ENCODE measurements at regions not wholly inside any gene's neighbourhood (a gene's known extent, or its start where the extent isn't known, plus 50 kb on each side); places are given as distances from the start of the nearest gene placed in this dataset.

DNA sequence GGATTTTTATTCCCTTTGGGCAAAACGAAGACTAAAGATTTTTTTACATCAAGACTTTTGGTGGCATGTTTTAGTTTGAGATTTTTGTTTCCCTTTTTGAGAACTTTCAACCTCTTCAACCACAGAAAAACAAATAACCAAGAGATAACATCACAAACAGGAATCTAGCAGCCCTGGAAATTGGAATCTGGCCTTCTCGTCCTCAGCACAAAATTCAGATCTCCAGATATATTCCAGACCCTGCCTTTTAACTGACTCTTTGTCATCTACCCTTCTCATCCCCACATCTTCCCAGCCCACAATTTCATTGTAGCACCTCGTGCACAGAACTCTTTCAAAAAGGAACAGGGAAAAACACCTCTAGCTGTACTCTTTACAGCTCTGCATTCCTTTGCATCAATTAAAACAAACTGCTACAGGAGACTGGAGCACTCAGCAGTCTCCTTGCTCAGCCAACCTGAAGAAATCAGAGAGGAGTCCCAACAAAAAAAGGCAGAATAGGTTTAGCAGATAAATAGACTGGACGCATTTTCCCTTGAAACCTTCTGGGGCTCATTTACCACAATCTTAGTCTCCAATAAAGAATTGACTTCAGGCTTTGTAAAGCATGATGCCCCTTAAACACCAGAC, 251.0 kb downstream of the TTLL7 start:
- no peak for DNase-seq (ENCODE audit: low read depth)
- in situ Hi-C loops (cut with HindIII; ENCODE audit: low pct_unique_long_range_greater_than_20kb, low sequenced_read_pairs): no loop called here

DNA sequence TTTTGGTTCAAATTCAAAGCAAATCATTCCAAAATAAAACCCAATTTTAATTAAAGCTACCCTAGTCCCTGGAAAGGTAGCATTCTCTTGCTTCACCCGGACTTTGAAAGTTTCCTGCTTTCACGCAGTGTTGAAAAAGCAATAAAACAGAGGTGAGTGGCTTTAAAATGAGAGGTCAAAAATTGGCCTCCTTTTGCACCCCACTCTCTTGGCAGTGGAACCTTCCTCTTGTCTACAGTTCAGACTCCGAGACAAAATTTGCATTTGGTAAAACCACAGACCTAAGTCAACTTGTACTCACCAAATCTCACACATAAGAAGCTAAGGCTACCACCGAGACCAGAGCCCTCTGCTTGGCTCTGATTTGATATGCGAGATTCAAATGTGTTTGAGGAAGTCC, 252.7 kb downstream of the TTLL7 start:
- DNase-seq (ENCODE audit: low read depth): no peak
- in situ Hi-C loops (cut with HindIII; ENCODE audit: low pct_unique_long_range_greater_than_20kb, low sequenced_read_pairs): no loop called here

GRCh38 chr1:83742446-83742845, 256.5 kb downstream of the TTLL7 start:
- in situ Hi-C loops (cut with HindIII; ENCODE audit: low pct_unique_long_range_greater_than_20kb, low sequenced_read_pairs): no loop called here
- DNase-seq (ENCODE audit: low read depth): no peak

DNA sequence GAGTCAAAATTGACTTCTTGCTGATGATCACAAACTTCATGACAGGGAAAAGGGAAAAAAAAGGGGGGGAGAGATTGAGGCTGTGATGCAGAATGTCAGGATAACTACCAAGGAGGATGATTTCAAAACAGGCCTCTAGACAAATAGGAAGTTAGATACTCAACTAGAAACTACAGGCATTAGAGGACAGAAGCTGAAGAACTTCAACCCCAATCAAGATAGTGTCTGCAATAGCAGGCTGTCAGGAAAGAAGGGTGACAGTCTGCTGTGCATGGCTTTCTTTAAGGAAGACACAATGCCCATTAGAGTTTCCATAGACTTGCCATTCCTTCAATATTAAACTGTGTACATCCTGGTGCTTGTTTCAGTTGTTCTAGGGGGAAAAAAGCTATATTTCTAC, 257.2 kb downstream of the TTLL7 start:
- in situ Hi-C loops (cut with HindIII; ENCODE audit: low pct_unique_long_range_greater_than_20kb, low sequenced_read_pairs): no loop called here
- DNase-seq (ENCODE audit: low read depth): no peak

DNA sequence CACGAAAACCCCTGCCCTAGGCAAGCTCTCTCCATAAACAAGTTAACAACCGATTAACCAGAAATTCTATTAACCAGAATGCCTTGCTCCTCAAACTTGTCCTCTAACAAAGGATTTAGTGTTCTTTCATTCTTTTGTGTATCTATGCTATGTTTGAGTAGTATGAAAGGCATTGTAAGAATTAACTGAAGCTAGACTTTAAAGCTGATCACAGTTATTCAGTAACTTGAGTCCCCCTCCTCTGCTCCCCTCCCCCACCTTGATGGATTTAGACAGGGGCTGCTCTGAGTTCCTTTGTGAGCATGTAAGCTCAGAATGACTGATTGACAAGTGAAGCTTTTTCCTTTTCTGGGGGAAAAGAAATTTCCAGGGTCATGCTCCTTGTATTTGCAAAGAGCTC, 257.6 kb downstream of the TTLL7 start:
- no peak for DNase-seq (ENCODE audit: low read depth)
- in situ Hi-C loops (cut with HindIII; ENCODE audit: low pct_unique_long_range_greater_than_20kb, low sequenced_read_pairs): no loop called here

- in situ Hi-C loops (cut with HindIII; ENCODE audit: low pct_unique_long_range_greater_than_20kb, low sequenced_read_pairs): no loop called here
- DNase-seq (ENCODE audit: low read depth): no peak
Measured at GRCh38 chr1:83735526-83735925, 263.4 kb downstream of the TTLL7 start.

DNA sequence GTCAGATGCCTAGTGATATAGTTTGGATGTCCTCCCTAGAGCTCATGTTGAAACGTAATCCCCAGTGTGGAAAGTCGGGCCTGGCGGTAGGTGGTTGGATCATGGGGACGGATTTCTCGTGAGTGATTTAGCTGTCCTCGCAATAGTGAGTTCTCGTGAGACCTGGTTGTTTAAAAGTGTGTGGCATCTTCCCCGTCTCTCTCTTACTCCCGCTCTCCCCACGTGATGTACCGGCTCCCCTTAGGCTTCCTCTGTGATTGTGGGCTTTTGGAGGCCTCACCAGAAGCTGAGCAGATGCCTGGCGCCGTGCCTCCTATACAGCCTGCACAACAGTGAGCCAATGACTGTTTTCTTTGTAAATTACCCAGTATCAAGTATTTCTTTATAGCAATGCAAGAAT, 264.5 kb downstream of the TTLL7 start:
- in situ Hi-C loops (cut with HindIII; ENCODE audit: low pct_unique_long_range_greater_than_20kb, low sequenced_read_pairs): no loop called here
- no peak for DNase-seq (ENCODE audit: low read depth)

DNA sequence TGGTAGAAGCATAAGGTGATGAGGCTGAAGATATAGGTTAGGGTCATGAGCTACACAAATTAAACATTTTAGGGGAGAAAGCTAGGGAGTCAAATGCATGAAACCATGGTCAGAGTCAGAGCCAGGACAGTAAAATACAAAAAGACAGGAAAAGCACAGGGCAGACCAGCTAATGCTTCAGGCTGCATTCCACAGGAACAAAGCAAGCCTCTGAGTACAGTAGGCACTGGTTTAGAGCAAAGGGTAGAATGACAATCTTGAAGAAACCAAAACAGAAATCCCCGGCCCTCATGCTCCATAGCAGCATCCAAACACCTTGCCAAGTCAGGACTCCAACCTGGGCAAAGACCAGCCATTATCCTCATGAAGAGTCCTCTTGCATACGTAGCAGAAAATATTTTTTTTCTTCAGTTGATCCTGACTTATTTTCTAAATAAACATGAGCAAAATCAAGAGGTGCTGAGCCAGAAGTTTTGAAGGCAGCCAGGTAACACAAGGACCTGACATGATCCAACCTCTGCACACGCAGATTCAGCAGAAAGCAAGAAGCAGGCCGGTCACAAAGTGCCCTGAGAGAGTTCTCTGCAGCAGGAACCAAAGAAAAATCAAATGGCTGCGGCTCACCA, 273.1 kb downstream of the TTLL7 start:
- DNase-seq (ENCODE audit: low read depth): no peak
- in situ Hi-C loops (cut with HindIII; ENCODE audit: low pct_unique_long_range_greater_than_20kb, low sequenced_read_pairs): no loop called here

- no peak for DNase-seq (ENCODE audit: low read depth)
- in situ Hi-C loops (cut with HindIII; ENCODE audit: low pct_unique_long_range_greater_than_20kb, low sequenced_read_pairs): no loop called here
Measured at GRCh38 chr1:83718338-83718737, 280.6 kb downstream of the TTLL7 start.

DNA sequence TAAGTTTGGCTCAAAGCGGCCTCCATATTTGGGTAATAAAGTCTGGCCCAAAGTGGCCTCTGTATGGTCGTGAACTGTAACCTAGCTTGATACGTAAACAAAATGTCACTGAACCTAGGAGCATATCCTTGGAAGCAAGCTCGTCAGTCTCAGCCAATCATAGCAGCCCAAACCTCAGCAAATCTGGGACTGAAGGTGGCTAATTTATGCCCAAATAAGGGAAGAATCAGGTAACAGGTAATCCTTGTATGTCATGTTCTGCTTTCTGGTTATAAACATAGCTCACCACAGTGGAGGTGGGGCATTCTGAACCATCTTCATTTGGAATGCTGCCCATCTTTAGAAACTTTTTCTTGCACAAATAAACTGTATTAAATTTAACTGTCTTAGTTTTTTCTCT, 281.1 kb downstream of the TTLL7 start:
- in situ Hi-C loops (cut with HindIII; ENCODE audit: low pct_unique_long_range_greater_than_20kb, low sequenced_read_pairs): no loop called here
- no peak for DNase-seq (ENCODE audit: low read depth)

DNA sequence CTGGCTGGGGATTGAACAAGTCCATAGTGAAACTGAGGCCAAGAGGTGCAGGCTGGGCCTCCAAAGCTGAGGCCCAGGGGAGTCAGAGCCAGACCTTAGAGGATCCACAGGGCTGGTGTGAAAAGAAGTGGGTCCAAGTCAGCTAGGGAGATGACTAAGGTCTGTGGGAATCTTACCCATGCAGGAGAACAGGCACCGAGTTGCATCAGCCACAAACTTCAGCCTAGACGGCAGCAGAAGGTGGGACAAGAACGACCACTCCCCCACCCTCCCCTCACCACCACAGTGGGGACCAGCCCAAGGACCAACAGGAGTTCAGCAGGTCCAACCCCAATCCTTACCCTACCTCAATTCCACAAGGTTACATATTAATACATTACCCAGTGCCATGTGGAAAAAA, 282.3 kb downstream of the TTLL7 start:
- DNase-seq (ENCODE audit: low read depth): no peak
- in situ Hi-C loops (cut with HindIII; ENCODE audit: low pct_unique_long_range_greater_than_20kb, low sequenced_read_pairs): no loop called here

DNA sequence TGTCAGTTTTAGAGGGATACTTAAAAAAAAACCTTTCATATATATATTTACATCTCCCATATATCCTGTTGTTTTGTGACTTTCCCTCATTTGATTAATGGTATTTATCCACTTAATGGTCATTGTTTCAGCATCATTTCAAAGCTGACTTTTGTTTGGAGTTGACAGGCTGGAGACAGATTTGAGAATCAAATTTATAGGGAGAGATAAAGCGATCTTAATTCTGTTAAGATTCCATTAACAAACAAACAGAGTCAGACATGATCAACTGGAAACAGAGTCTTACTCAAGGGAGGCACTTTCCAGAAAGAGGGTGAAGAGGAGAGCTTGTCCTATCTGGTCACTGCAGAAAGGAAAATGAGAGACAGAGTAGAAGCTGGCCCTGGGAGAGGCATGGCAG, 283.4 kb downstream of the TTLL7 start:
- in situ Hi-C loops (cut with HindIII; ENCODE audit: low pct_unique_long_range_greater_than_20kb, low sequenced_read_pairs): no loop called here
- no peak for DNase-seq (ENCODE audit: low read depth)

GRCh38 chr1:83709662-83710061, 289.3 kb downstream of the TTLL7 start:
- no peak for DNase-seq (ENCODE audit: low read depth)
- in situ Hi-C loops (cut with HindIII; ENCODE audit: low pct_unique_long_range_greater_than_20kb, low sequenced_read_pairs): no loop called here

DNA sequence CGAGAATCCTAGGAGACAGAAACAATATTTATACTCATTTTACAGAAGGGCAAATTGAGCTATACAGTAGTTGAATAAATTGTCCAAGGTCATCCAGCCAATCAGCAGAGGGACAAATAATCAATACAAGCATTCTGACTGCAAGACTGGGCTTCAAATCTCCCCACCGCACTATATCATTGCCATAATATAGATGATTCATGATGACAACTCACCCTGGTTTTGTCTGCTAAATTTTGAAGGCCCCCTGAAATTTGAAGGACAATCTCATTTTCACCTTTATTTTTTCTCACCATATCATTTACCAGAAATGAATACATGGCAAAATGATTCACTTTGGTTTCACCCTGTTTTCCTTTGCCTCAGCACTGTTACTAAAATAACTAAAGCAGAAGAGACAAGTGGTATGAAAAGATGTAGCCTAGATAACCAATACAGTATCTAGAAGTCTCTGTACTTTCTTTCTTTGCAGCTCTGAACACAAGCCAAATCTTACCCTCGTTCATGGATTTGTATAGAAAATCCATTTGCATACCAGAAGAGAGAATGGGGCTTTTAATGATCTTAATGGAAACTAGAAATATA, 292.5 kb downstream of the TTLL7 start:
- in situ Hi-C loops (cut with HindIII; ENCODE audit: low pct_unique_long_range_greater_than_20kb, low sequenced_read_pairs): no loop called here

GRCh38 chr1:83705091-83705490, 293.8 kb downstream of the TTLL7 start:
- in situ Hi-C loops (cut with HindIII; ENCODE audit: low pct_unique_long_range_greater_than_20kb, low sequenced_read_pairs): no loop called here
- DNase-seq (ENCODE audit: low read depth): no peak

More for the DNA sequence above, 292.5 kb downstream of the TTLL7 start:
- DNase-seq (ENCODE audit: low read depth): no peak

- in situ Hi-C loops (cut with HindIII; ENCODE audit: low pct_unique_long_range_greater_than_20kb, low sequenced_read_pairs): no loop called here
- no peak for DNase-seq (ENCODE audit: low read depth)
Measured at GRCh38 chr1:83704350-83704749, 294.6 kb downstream of the TTLL7 start.

GRCh38 chr1:83702356-83702755, 296.6 kb downstream of the TTLL7 start:
- DNase-seq (ENCODE audit: low read depth): no peak
- in situ Hi-C loops (cut with HindIII; ENCODE audit: low pct_unique_long_range_greater_than_20kb, low sequenced_read_pairs): no loop called here

- no peak for DNase-seq (ENCODE audit: low read depth)
- in situ Hi-C loops (cut with HindIII; ENCODE audit: low pct_unique_long_range_greater_than_20kb, low sequenced_read_pairs): no loop called here
Measured at GRCh38 chr1:83701355-83701754, 297.6 kb downstream of the TTLL7 start.

DNA sequence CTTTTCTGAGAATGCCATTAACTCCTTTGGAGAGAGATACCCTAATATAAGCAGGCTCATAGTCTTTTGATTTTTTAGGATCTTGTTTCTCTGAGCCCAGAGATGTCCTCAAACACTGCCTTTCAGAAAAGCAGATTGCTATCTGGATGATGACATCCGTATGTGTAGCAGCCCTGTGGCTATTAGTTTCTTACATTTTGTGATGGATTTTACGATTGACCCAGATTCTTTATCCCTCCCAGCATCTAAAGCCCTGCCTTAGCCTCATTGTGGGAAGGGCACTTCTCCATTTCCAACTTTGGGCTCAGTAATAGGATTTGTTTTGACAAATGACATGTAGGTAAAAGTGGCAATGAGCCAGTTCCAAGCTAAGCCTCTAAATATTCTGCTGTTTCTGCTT, 300.3 kb downstream of the TTLL7 start:
- no peak for DNase-seq (ENCODE audit: low read depth)
- in situ Hi-C loops (cut with HindIII; ENCODE audit: low pct_unique_long_range_greater_than_20kb, low sequenced_read_pairs): no loop called here

DNA sequence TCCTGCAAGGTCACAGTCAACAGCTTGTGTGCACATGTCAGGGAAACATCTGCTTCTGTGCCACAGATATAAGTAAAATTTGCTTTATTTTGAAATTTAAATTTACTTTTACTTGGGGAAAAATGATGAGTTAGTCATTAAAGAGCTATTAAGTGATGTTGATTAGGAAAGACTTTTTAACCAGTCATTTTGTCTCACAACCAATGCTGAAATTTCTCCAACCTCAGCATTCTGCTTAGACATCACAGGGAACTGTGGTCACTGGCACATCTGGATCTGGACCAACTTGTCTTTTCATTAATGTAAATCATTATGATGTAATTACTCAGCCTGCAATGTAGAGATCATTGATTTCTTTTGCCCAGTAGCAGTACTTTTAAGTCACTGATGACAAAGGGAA, 301.0 kb downstream of the TTLL7 start:
- no peak for DNase-seq (ENCODE audit: low read depth)
- in situ Hi-C loops (cut with HindIII; ENCODE audit: low pct_unique_long_range_greater_than_20kb, low sequenced_read_pairs): no loop called here

All from Caki2 (cell line).